ENCODE measurements at regions not wholly inside any gene's neighbourhood (a gene's known extent, or its start where the extent isn't known, plus 50 kb on each side); places are given as distances from the start of the nearest gene placed in this dataset.
"Not testable (repeated sequence)": the region's sequence is repeated elsewhere in the genome, so short reads cannot be mapped to it uniquely, and the experiment has no call there.

GRCh38 chr2:120514521-120514920 lies 168.6 kb downstream of the INHBB start:
- DNase-seq (ENCODE audit: low read depth, low spot score), result no peak

- not testable (repeated sequence) for DNase-seq (ENCODE audit: low read depth, low spot score)
Observed at GRCh38 chr2:120515066-120515758, 169.3 kb downstream of the INHBB start.

- no peak for DNase-seq (ENCODE audit: low read depth, low spot score)
Observed at GRCh38 chr2:120515759-120516678, 170.1 kb downstream of the INHBB start.

GRCh38 chr2:120516679-120517314 lies 170.9 kb downstream of the INHBB start:
- DNase-seq (ENCODE audit: low read depth, low spot score), result no peak

GRCh38 chr2:120517751-120518469 lies 172.0 kb downstream of the INHBB start:
- DNase-seq (ENCODE audit: low read depth, low spot score), result no peak

GRCh38 chr2:120518819-120519218 lies 172.9 kb downstream of the INHBB start:
- no peak for DNase-seq (ENCODE audit: low read depth, low spot score)

GRCh38 chr2:120519469-120519868 lies 173.5 kb downstream of the INHBB start:
- no peak for DNase-seq (ENCODE audit: low read depth, low spot score)

- no peak for DNase-seq (ENCODE audit: low read depth, low spot score)
Observed at GRCh38 chr2:120520454-120520853, 174.5 kb downstream of the INHBB start.

GRCh38 chr2:120520929-120521912 lies 175.3 kb downstream of the INHBB start:
- DNase-seq (ENCODE audit: low read depth, low spot score), result no peak

- no peak for DNase-seq (ENCODE audit: low read depth, low spot score)
Observed at GRCh38 chr2:120522151-120522751, 176.3 kb downstream of the INHBB start.

- DNase-seq (ENCODE audit: low read depth, low spot score), result no peak
Observed at GRCh38 chr2:120523766-120524165, 177.8 kb downstream of the INHBB start.

GRCh38 chr2:120524174-120524573 lies 178.2 kb downstream of the INHBB start:
- DNase-seq (ENCODE audit: low read depth, low spot score), result no peak

- DNase-seq (ENCODE audit: low read depth, low spot score), result no peak
Observed at GRCh38 chr2:120525056-120526046, 179.4 kb downstream of the INHBB start.

- no peak for DNase-seq (ENCODE audit: low read depth, low spot score)
Observed at GRCh38 chr2:120526047-120526562, 180.2 kb downstream of the INHBB start.

GRCh38 chr2:120526997-120527945 lies 181.3 kb downstream of the INHBB start:
- DNase-seq (ENCODE audit: low read depth, low spot score), result no peak

- no peak for DNase-seq (ENCODE audit: low read depth, low spot score)
Observed at GRCh38 chr2:120528051-120528692, 182.2 kb downstream of the INHBB start.

GRCh38 chr2:120528693-120529076 lies 182.7 kb downstream of the INHBB start:
- no peak for DNase-seq (ENCODE audit: low read depth, low spot score)

All from pulmonary artery endothelial cell (primary cell).